ENCODE measurements at regions not wholly inside any gene's neighbourhood (a gene's known extent, or its start where the extent isn't known, plus 50 kb on each side); places are given as distances from the start of the nearest gene placed in this dataset.

- Mint-ChIP-seq H3K27me3 (ENCODE audit: low read depth) (no peaks in the 10 kb centered on the region), H3K4me1 (ENCODE audit: low read depth) (peaks cover 51% of the 10 kb centered on the region), H3K36me3 (ENCODE audit: low read depth) (no peaks in the 10 kb centered on the region), H3K27ac (ENCODE audit: unreplicated experiment) (no peak overlapping the region), H3K9me3 (ENCODE audit: low read depth) (no peaks in the 10 kb centered on the region), H3K4me3 (ENCODE audit: unreplicated experiment) (no peak overlapping the region)
- DNase-seq (ENCODE audit: low spot score) = no peak
- TF ChIP-seq CTCF (IDR thresholded peaks at IDR 0.05) = no peak
These were observed 60.9 kb upstream of the FAM47B start for GRCh38 chrX:34881671-34882070.

GRCh38 chrX:34884817-34885216 is 57.8 kb upstream of the FAM47B start:
- no peaks in the 10 kb centered on the region for H3K36me3 Mint-ChIP-seq (ENCODE audit: low read depth)
- H3K27me3 Mint-ChIP-seq (ENCODE audit: low read depth) = no peaks in the 10 kb centered on the region
- H3K27ac Mint-ChIP-seq (ENCODE audit: unreplicated experiment) = peak overlapping the region; percentile 81
- peak overlapping the region; percentile 1 for H3K4me3 Mint-ChIP-seq (ENCODE audit: unreplicated experiment)
- peaks cover 33% of the 10 kb centered on the region for H3K4me1 Mint-ChIP-seq (ENCODE audit: low read depth)
- DNase-seq (ENCODE audit: low spot score) = no peak
- TF ChIP-seq CTCF (IDR thresholded peaks at IDR 0.05) = no peak
- peaks cover 3% of the 10 kb centered on the region for H3K9me3 Mint-ChIP-seq (ENCODE audit: low read depth)

- no peak for TF ChIP-seq CTCF (IDR thresholded peaks at IDR 0.05)
- Mint-ChIP-seq H3K36me3 (ENCODE audit: low read depth) (no peaks in the 10 kb centered on the region), H3K4me3 (ENCODE audit: unreplicated experiment) (no peak overlapping the region), H3K27ac (ENCODE audit: unreplicated experiment) (no peak overlapping the region), H3K9me3 (ENCODE audit: low read depth) (peaks cover 3% of the 10 kb centered on the region), H3K27me3 (ENCODE audit: low read depth) (no peaks in the 10 kb centered on the region), H3K4me1 (ENCODE audit: low read depth) (peaks cover 24% of the 10 kb centered on the region)
- no peak for DNase-seq (ENCODE audit: low spot score)
These were observed 56.6 kb upstream of the FAM47B start for GRCh38 chrX:34886011-34886410.

GRCh38 chrX:34891391-34891790 is 51.2 kb upstream of the FAM47B start:
- DNase-seq (ENCODE audit: low spot score) = no peak
- Mint-ChIP-seq H3K27ac (ENCODE audit: unreplicated experiment) (no peak overlapping the region), H3K4me3 (ENCODE audit: unreplicated experiment) (no peak overlapping the region), H3K27me3 (ENCODE audit: low read depth) (no peaks in the 10 kb centered on the region), H3K4me1 (ENCODE audit: low read depth) (peaks cover 10% of the 10 kb centered on the region), H3K9me3 (ENCODE audit: low read depth) (peaks cover 3% of the 10 kb centered on the region), H3K36me3 (ENCODE audit: low read depth) (no peaks in the 10 kb centered on the region)
- TF ChIP-seq CTCF (IDR thresholded peaks at IDR 0.05) = no peak

Measured in chondrocyte (in vitro differentiated cells).